Smooth muscle cell (in vitro differentiated cells): ENCODE measurements at regions not wholly inside any gene's neighbourhood (a gene's known extent, or its start where the extent isn't known, plus 50 kb on each side); places are given as distances from the start of the nearest gene placed in this dataset.
"Not testable (repeated sequence)": the region's sequence is repeated elsewhere in the genome, so short reads cannot be mapped to it uniquely, and the experiment has no call there.

Experiments
- DNase-seq: peaks from one replicate; lab custom pipeline; 2025; ENCODE audit not compliant: unreplicated experiment; lab: John Stamatoyannopoulos, UW
- H2AFZ ChIP-seq: fragments of 200-600 bp; sonication (generic); 2 replicates; pipeline ENCODE4 v1.6.0; 2016; ENCODE audit warnings: antibody characterized with exemption, low read depth, mild to moderate bottlenecking
- H3F3A ChIP-seq: fragments of 200-600 bp; sonication (generic); 2 replicates; pipeline ENCODE4 v1.6.0; 2017; ENCODE audit warnings: antibody characterized with exemption, low read depth
- H3K27ac ChIP-seq: fragments of 200-600 bp; sonication (generic); 2 replicates; pipeline ENCODE4 v1.5.1; 2016; ENCODE audit warnings: low read depth, mild to moderate bottlenecking
- H3K27me3 ChIP-seq: fragments of 200-600 bp; sonication (generic); 2 replicates; pipeline ENCODE4 v1.6.1; 2016; ENCODE audit warnings: low read depth, mild to moderate bottlenecking
- H3K36me3 ChIP-seq: fragments of 200-600 bp; sonication (generic); 2 replicates; pipeline ENCODE4 v1.5.1; 2016; ENCODE audit warnings: low read depth
- H3K4me1 ChIP-seq: fragments of 200-600 bp; sonication (generic); 2 replicates; pipeline ENCODE4 v1.5.1; 2016; ENCODE audit warnings: low read depth
- H3K4me2 ChIP-seq: fragments of 200-600 bp; sonication (generic); 2 replicates; pipeline ENCODE4 v1.6.0; 2016; ENCODE audit warnings: mild to moderate bottlenecking
- H3K4me3 ChIP-seq: fragments of 200-600 bp; sonication (generic); 2 replicates; pipeline ENCODE4 v1.5.1; 2016; ENCODE audit warnings: mild to moderate bottlenecking
- H3K79me2 ChIP-seq: fragments of 200-600 bp; sonication (generic); 2 replicates; pipeline ENCODE4 v1.6.0; 2016; ENCODE audit warnings: low read depth, mild to moderate bottlenecking
- H3K9ac ChIP-seq: fragments of 200-600 bp; sonication (generic); 2 replicates; pipeline ENCODE4 v1.6.0; 2016; ENCODE audit warnings: low read depth
- H3K9me3 ChIP-seq: fragments of 200-600 bp; sonication (generic); replicated peaks from 2 replicates; pipeline ENCODE4 v1.5.1; 2016; ENCODE audit warnings: low read depth
- H4K20me1 ChIP-seq: fragments of 200-600 bp; sonication (generic); 2 replicates; pipeline ENCODE4 v1.6.0; 2016; ENCODE audit warnings: low read depth
- CTCF ChIP-seq: fragments of 200-600 bp; sonication (generic); IDR thresholded peaks from 2 replicates; pipeline ENCODE4 v1.5.1; 2017; ENCODE audit warnings: borderline replicate concordance, mild to moderate bottlenecking, antibody characterized with exemption; ENCODE audit not compliant: insufficient read depth, poor library complexity, severe bottlenecking
- WGBS: methylation state at CpG from one replicate; pipeline ENCODE4 v1.1.7; 2016; ENCODE audit warnings: low lambda C conversion rate; 5-methylcytosine and 5-hydroxymethylcytosine counted together

GRCh38 chrX:106479920-106480319 is 131.9 kb upstream of the RADX start:
- H3K27me3 ChIP-seq, result no peaks in the 10 kb centered on the region
- H3K9ac ChIP-seq, result no peak overlapping the region
- no peaks in the 10 kb centered on the region for H3K9me3 ChIP-seq
- H3K27ac ChIP-seq, result no peak overlapping the region
- DNase-seq, result no peak
- H2AFZ ChIP-seq, result no peak overlapping the region
- H3K4me3 ChIP-seq, result no peak overlapping the region
- no peaks in the 10 kb centered on the region for H4K20me1 ChIP-seq
- H3F3A ChIP-seq, result no peaks in the 10 kb centered on the region
- TF ChIP-seq CTCF, result no peak
- H3K4me1 ChIP-seq, result no peaks in the 10 kb centered on the region
- H3K79me2 ChIP-seq, result no peaks in the 10 kb centered on the region
- no peak overlapping the region for H3K4me2 ChIP-seq
- WGBS, result 82% methylated on average over 3 of the region's 3 CpGs
- no peaks in the 10 kb centered on the region for H3K36me3 ChIP-seq

- Histone ChIP-seq H3K27ac (no peak overlapping the region), H2AFZ (no peak overlapping the region), H3K36me3 (no peaks in the 10 kb centered on the region), H3K4me1 (no peaks in the 10 kb centered on the region), H3K4me3 (no peak overlapping the region), H3K4me2 (no peak overlapping the region), H3K9ac (no peak overlapping the region), H4K20me1 (no peaks in the 10 kb centered on the region), H3F3A (no peaks in the 10 kb centered on the region), H3K27me3 (no peaks in the 10 kb centered on the region), H3K79me2 (no peaks in the 10 kb centered on the region), H3K9me3 (no peaks in the 10 kb centered on the region)
- DNase-seq, result no peak
- WGBS, result 53% methylated on average over 1 of the region's 1 CpG
- TF ChIP-seq CTCF, result peak; percentile 64
Measured at GRCh38 chrX:106481341-106481740, 130.4 kb upstream of the RADX start.

- Histone ChIP-seq H3K4me2 (no peak overlapping the region), H3K79me2 (no peaks in the 10 kb centered on the region), H3K9me3 (no peaks in the 10 kb centered on the region), H3K9ac (no peak overlapping the region), H3K27ac (no peak overlapping the region), H3K4me3 (no peak overlapping the region), H3K4me1 (no peaks in the 10 kb centered on the region), H3F3A (no peaks in the 10 kb centered on the region), H3K36me3 (no peaks in the 10 kb centered on the region), H4K20me1 (no peaks in the 10 kb centered on the region), H3K27me3 (no peaks in the 10 kb centered on the region), H2AFZ (no peak overlapping the region)
- no peak for DNase-seq
- TF ChIP-seq CTCF, result no peak
- 85% methylated on average over 5 of the region's 5 CpGs for WGBS
Measured at GRCh38 chrX:106484233-106484632, 127.5 kb upstream of the RADX start.

GRCh38 chrX:106493210-106493816 is 118.5 kb upstream of the RADX start:
- H3F3A ChIP-seq, H4K20me1 ChIP-seq, H2AFZ ChIP-seq, H3K36me3 ChIP-seq, H3K9me3 ChIP-seq, H3K4me1 ChIP-seq, H3K4me2 ChIP-seq, DNase-seq, H3K9ac ChIP-seq, H3K79me2 ChIP-seq, H3K27me3 ChIP-seq, H3K4me3 ChIP-seq, H3K27ac ChIP-seq: not testable (repeated sequence)
- 42% methylated on average over 5 of the region's 5 CpGs for WGBS
